ENCODE measurements at regions not wholly inside any gene's neighbourhood (a gene's known extent, or its start where the extent isn't known, plus 50 kb on each side); places are given as distances from the start of the nearest gene placed in this dataset.

- Histone ChIP-seq H3K36me3 (replicated peaks in 1 of 2; ENCODE audit: control insufficient read depth in 1 of 2, insufficient read depth in 2 of 2, low read length in 2 of 2) (no peaks in the 10 kb centered on the region), H3K4me1 (ENCODE audit: insufficient read depth, low read length) (no peaks in the 10 kb centered on the region), H3K4me3 (replicated peaks in 1 of 3; ENCODE audit: insufficient read depth in 1 of 3, low read depth in 2 of 3, low read length in 3 of 3) (no peak overlapping the region), H4K20me1 (ENCODE audit: insufficient read depth, low read length) (no peaks in the 10 kb centered on the region), H3K4me2 (ENCODE audit: low read depth, low read length) (no peak overlapping the region), H3K9me3 (ENCODE audit: low read length) (no peaks in the 10 kb centered on the region), H3K27me3 (ENCODE audit: control insufficient read depth in 1 of 2, insufficient read depth in 2 of 2, low read length in 2 of 2) (no peaks in the 10 kb centered on the region), H3K9ac (ENCODE audit: insufficient read depth, low read depth, low read length) (no peak overlapping the region), H2AFZ (ENCODE audit: low read length) (no peak overlapping the region), H3K27ac (ENCODE audit: extremely low read length, insufficient read depth, low read length) (no peak overlapping the region), H3K79me2 (ENCODE audit: insufficient read depth, low read length) (no peaks in the 10 kb centered on the region)
- 0% methylated on average over 3 of the region's 3 CpGs for WGBS (ENCODE audit: low lambda C conversion rate)
- no TSS peak for BruUV-seq (replicated peaks)
- ChIA-PET CTCF (ENCODE audit: low intra/inter-chr PET ratio, low total read pairs) (no interaction called here), POLR2A (no interaction called here)
- TF ChIP-seq STAT5B (CRISPR knock-in tag; IDR thresholded peaks at IDR 0.05) = no peak
- TF ChIP-seq BRD4 (CRISPR knock-in tag; IDR thresholded peaks at IDR 0.05) = no peak
- TF ChIP-seq ZNF660 (CRISPR knock-in tag; IDR thresholded peaks at IDR 0.05; ENCODE audit: borderline replicate concordance, low read depth) = no peak
- TF ChIP-seq CSRNP1 (CRISPR knock-in tag; IDR thresholded peaks at IDR 0.05) = no peak
- no peak for TF ChIP-seq MEIS2 (CRISPR knock-in tag; IDR thresholded peaks at IDR 0.05)
- TF ChIP-seq DNMT3B (CRISPR knock-in tag; conservative IDR thresholded peaks at IDR 0.05) = no peak
- intact Hi-C loops (cut with micrococcal nuclease; ENCODE audit: unreplicated experiment) (no loop called here), in situ Hi-C loops (cut with HindIII; ENCODE audit: extremely low pct_ligation_motif_present, low pct_unique_long_range_greater_than_20kb) (no loop called here)
- ATAC-seq (no peak), FAIRE-seq (no peak), DNase-seq (ENCODE audit: low spot score) (no peak)
These were observed 186.4 kb upstream of the COL3A1 start for GRCh38 chr2:188787658-188788240.

GRCh38 chr2:188788621-188789020, 185.6 kb upstream of the COL3A1 start:
- no peak for ATAC-seq
- FAIRE-seq = no peak
- no peak for DNase-seq (ENCODE audit: low spot score)
- no peak overlapping the region for H2AFZ ChIP-seq (ENCODE audit: low read length)
- no peaks in the 10 kb centered on the region for H3K27me3 ChIP-seq (ENCODE audit: control insufficient read depth in 1 of 2, insufficient read depth in 2 of 2, low read length in 2 of 2)
- H3K79me2 ChIP-seq (ENCODE audit: insufficient read depth, low read length) = no peaks in the 10 kb centered on the region
- BruUV-seq (replicated peaks) = no TSS peak
- ChIA-PET CTCF (ENCODE audit: low intra/inter-chr PET ratio, low total read pairs) (no interaction called here), POLR2A (no interaction called here)
- no peaks in the 10 kb centered on the region for H4K20me1 ChIP-seq (ENCODE audit: insufficient read depth, low read length)
- H3K4me2 ChIP-seq (ENCODE audit: low read depth, low read length) = no peak overlapping the region
- no peak overlapping the region for H3K27ac ChIP-seq (ENCODE audit: extremely low read length, insufficient read depth, low read length)
- in situ Hi-C loops (cut with HindIII; ENCODE audit: extremely low pct_ligation_motif_present, low pct_unique_long_range_greater_than_20kb) (no loop called here), intact Hi-C loops (cut with micrococcal nuclease; ENCODE audit: unreplicated experiment) (no loop called here)
- H3K9me3 ChIP-seq (ENCODE audit: low read length) = no peaks in the 10 kb centered on the region
- H3K36me3 ChIP-seq (replicated peaks in 1 of 2; ENCODE audit: control insufficient read depth in 1 of 2, insufficient read depth in 2 of 2, low read length in 2 of 2) = no peaks in the 10 kb centered on the region
- no peaks in the 10 kb centered on the region for H3K4me1 ChIP-seq (ENCODE audit: insufficient read depth, low read length)
- no peak overlapping the region for H3K9ac ChIP-seq (ENCODE audit: insufficient read depth, low read depth, low read length)
- no peak overlapping the region for H3K4me3 ChIP-seq (replicated peaks in 1 of 3; ENCODE audit: insufficient read depth in 1 of 3, low read depth in 2 of 3, low read length in 3 of 3)
- TF ChIP-seq SIN3A (IDR thresholded peaks at IDR 0.05; ENCODE audit: borderline replicate concordance, low read depth, low read length) = no peak
- no peak for TF ChIP-seq KIAA2018 (CRISPR knock-in tag; IDR thresholded peaks at IDR 0.05; ENCODE audit: borderline replicate concordance)
- no peak for TF ChIP-seq ZNF530 (CRISPR knock-in tag; IDR thresholded peaks at IDR 0.05; ENCODE audit: low read depth)
- no peak for TF ChIP-seq ZNF367 (CRISPR knock-in tag; IDR thresholded peaks at IDR 0.05; ENCODE audit: borderline replicate concordance)
